ENCODE measurements at regions not wholly inside any gene's neighbourhood (a gene's known extent, or its start where the extent isn't known, plus 50 kb on each side); places are given as distances from the start of the nearest gene placed in this dataset.

GRCh38 chr9:7346144-7346543 lies 453.4 kb downstream of the DMAC1 start:
- H3K4me3 ChIP-seq = no peak overlapping the region
- H3K27ac ChIP-seq = no peak overlapping the region
- no peaks in the 10 kb centered on the region for H3K36me3 ChIP-seq
- H3K4me1 ChIP-seq (ENCODE audit: insufficient read depth) = no peaks in the 10 kb centered on the region
- TF ChIP-seq POLR2A (IDR thresholded peaks at IDR 0.05) (no peak), EP300 (IDR thresholded peaks at IDR 0.05) (no peak), CTCF (IDR thresholded peaks at IDR 0.05) (no peak)
- intact Hi-C loops (cut with DNase I) = no loop called here
- WGBS, 3 donors = 79 to 94% (median 91%) methylated on average over 6 of the region's 6 CpGs
- H3K27me3 ChIP-seq = no peaks in the 10 kb centered on the region
- DNase-seq = no peak
- H3K9me3 ChIP-seq = no peaks in the 10 kb centered on the region

- Histone ChIP-seq H3K27me3 (no peaks in the 10 kb centered on the region), H3K4me1 (ENCODE audit: insufficient read depth) (no peaks in the 10 kb centered on the region), H3K27ac (no peak overlapping the region), H3K4me3 (no peak overlapping the region), H3K36me3 (no peaks in the 10 kb centered on the region), H3K9me3 (no peaks in the 10 kb centered on the region)
- TF ChIP-seq CTCF (IDR thresholded peaks at IDR 0.05) = no peak
- TF ChIP-seq EP300 (IDR thresholded peaks at IDR 0.05) = no peak
- no peak for TF ChIP-seq POLR2A (IDR thresholded peaks at IDR 0.05)
- WGBS, 3 donors = 76 to 84% (median 77%) methylated on average over 5 of the region's 5 CpGs
- DNase-seq = no peak
- intact Hi-C loops (cut with DNase I) = no loop called here
These were observed 456.8 kb downstream of the DMAC1 start for GRCh38 chr9:7342736-7343135.

GRCh38 chr9:7342229-7342628 lies 457.3 kb downstream of the DMAC1 start:
- intact Hi-C loops (cut with DNase I) = no loop called here
- H3K27ac ChIP-seq = no peak overlapping the region
- no peaks in the 10 kb centered on the region for H3K4me1 ChIP-seq (ENCODE audit: insufficient read depth)
- DNase-seq = no peak
- H3K4me3 ChIP-seq = no peak overlapping the region
- no peak for TF ChIP-seq EP300 (IDR thresholded peaks at IDR 0.05)
- TF ChIP-seq CTCF (IDR thresholded peaks at IDR 0.05) = no peak
- no peak for TF ChIP-seq POLR2A (IDR thresholded peaks at IDR 0.05)
- WGBS, 3 donors = 65 to 69% (median 66%) methylated on average over 1 of the region's 1 CpG
- H3K9me3 ChIP-seq = no peaks in the 10 kb centered on the region
- H3K27me3 ChIP-seq = no peaks in the 10 kb centered on the region
- H3K36me3 ChIP-seq = no peaks in the 10 kb centered on the region

GRCh38 chr9:7341571-7341970 lies 458.0 kb downstream of the DMAC1 start:
- no peaks in the 10 kb centered on the region for H3K9me3 ChIP-seq
- no peak overlapping the region for H3K4me3 ChIP-seq
- 34 to 56% (median 36%) methylated on average over 1 of the region's 1 CpG for WGBS, 3 donors
- H3K27ac ChIP-seq = no peak overlapping the region
- no peaks in the 10 kb centered on the region for H3K36me3 ChIP-seq
- H3K27me3 ChIP-seq = no peaks in the 10 kb centered on the region
- intact Hi-C loops (cut with DNase I) = no loop called here
- TF ChIP-seq POLR2A (IDR thresholded peaks at IDR 0.05) (no peak), EP300 (IDR thresholded peaks at IDR 0.05) (no peak)
- no peak for DNase-seq
- no peaks in the 10 kb centered on the region for H3K4me1 ChIP-seq (ENCODE audit: insufficient read depth)

GRCh38 chr9:7340451-7340850 lies 459.1 kb downstream of the DMAC1 start:
- Histone ChIP-seq H3K36me3 (no peaks in the 10 kb centered on the region), H3K9me3 (no peaks in the 10 kb centered on the region), H3K27ac (no peak overlapping the region), H3K27me3 (no peaks in the 10 kb centered on the region), H3K4me3 (no peak overlapping the region), H3K4me1 (ENCODE audit: insufficient read depth) (no peaks in the 10 kb centered on the region)
- 48 to 88% (median 70%) methylated on average over 2 of the region's 2 CpGs for WGBS, 3 donors
- intact Hi-C loops (cut with DNase I) = no loop called here
- TF ChIP-seq POLR2A (IDR thresholded peaks at IDR 0.05) (no peak), EP300 (IDR thresholded peaks at IDR 0.05) (no peak), CTCF (IDR thresholded peaks at IDR 0.05) (no peak)
- no peak for DNase-seq
